ENCODE measurements at regions not wholly inside any gene's neighbourhood (a gene's known extent, or its start where the extent isn't known, plus 50 kb on each side); places are given as distances from the start of the nearest gene placed in this dataset.

DNA sequence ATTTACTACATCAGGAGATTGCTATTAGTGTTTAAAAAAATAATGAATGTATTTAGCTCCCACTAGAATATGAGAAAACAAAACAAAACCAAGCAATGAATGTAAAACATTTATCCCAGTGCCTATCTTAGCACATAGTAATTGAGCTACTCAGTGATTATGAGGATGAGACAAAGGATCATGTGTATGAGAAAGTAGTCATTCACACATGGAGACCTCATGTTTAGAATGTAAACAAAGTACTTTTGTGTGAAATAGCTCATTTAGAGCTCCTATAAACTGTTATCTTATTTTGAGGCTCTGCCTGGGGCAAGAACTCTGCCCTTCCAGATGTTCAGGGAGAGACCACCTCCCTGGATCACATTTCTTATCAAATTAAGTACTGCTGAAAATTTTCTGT lies 236.8 kb downstream of the LRRN1 start:
- Histone ChIP-seq H3K27ac (no peak overlapping the region), H3K9ac (no peak overlapping the region), H3K27me3 (ENCODE audit: insufficient read depth, low read depth) (no peaks in the 10 kb centered on the region), H3K4me3 (IDR thresholded peaks at IDR 0.05; ENCODE audit: insufficient read depth, low read depth, low read length) (no peak overlapping the region), H2AFZ (ENCODE audit: low read depth) (no peak overlapping the region), H3K36me3 (ENCODE audit: insufficient read depth) (no peaks in the 10 kb centered on the region), H3K4me1 (ENCODE audit: low read depth, poor library complexity, severe bottlenecking) (no peaks in the 10 kb centered on the region), H4K20me1 (ENCODE audit: insufficient read depth) (no peaks in the 10 kb centered on the region), H3K79me2 (ENCODE audit: insufficient read depth, low read depth) (no peaks in the 10 kb centered on the region), H3K4me2 (no peak overlapping the region)
- TF ChIP-seq, protein P1, sequence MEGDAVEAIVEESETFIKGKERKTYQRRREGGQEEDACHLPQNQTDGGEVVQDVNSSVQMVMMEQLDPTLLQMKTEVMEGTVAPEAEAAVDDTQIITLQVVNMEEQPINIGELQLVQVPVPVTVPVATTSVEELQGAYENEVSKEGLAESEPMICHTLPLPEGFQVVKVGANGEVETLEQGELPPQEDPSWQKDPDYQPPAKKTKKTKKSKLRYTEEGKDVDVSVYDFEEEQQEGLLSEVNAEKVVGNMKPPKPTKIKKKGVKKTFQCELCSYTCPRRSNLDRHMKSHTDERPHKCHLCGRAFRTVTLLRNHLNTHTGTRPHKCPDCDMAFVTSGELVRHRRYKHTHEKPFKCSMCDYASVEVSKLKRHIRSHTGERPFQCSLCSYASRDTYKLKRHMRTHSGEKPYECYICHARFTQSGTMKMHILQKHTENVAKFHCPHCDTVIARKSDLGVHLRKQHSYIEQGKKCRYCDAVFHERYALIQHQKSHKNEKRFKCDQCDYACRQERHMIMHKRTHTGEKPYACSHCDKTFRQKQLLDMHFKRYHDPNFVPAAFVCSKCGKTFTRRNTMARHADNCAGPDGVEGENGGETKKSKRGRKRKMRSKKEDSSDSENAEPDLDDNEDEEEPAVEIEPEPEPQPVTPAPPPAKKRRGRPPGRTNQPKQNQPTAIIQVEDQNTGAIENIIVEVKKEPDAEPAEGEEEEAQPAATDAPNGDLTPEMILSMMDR (conservative IDR thresholded peaks at IDR 0.05; ENCODE audit: low read depth, low read length), result no peak

DNA sequence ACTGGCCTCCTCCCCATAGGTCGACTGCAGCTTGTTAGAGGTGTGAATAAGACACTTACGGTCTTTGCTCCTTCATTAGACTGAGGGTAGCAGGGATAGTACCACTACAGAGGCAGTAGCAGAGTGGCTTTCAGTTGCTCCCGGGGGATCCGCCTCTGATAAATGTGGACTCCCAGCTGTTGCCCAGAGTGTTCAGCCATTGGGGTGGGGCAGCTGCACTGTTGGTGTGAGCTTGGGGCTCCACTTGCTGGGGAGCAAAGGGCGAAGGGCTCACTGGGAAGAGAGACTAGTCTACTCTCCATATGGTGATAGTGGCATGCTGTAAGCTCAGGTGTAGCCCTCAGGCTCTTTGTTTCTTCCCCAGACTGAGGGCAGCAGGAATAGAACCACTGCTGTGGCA lies 239.1 kb downstream of the LRRN1 start:
- Histone ChIP-seq H3K36me3 (ENCODE audit: insufficient read depth) (no peaks in the 10 kb centered on the region), H4K20me1 (ENCODE audit: insufficient read depth) (no peaks in the 10 kb centered on the region), H2AFZ (ENCODE audit: low read depth) (no peak overlapping the region), H3K27ac (no peak overlapping the region), H3K9ac (no peak overlapping the region), H3K79me2 (ENCODE audit: insufficient read depth, low read depth) (no peaks in the 10 kb centered on the region), H3K27me3 (ENCODE audit: insufficient read depth, low read depth) (no peaks in the 10 kb centered on the region), H3K4me3 (IDR thresholded peaks at IDR 0.05; ENCODE audit: insufficient read depth, low read depth, low read length) (no peak overlapping the region), H3K4me1 (ENCODE audit: low read depth, poor library complexity, severe bottlenecking) (no peaks in the 10 kb centered on the region), H3K4me2 (no peak overlapping the region)
- TF ChIP-seq, protein P1 (conservative IDR thresholded peaks at IDR 0.05; ENCODE audit: low read depth, low read length), result no peak

DNA sequence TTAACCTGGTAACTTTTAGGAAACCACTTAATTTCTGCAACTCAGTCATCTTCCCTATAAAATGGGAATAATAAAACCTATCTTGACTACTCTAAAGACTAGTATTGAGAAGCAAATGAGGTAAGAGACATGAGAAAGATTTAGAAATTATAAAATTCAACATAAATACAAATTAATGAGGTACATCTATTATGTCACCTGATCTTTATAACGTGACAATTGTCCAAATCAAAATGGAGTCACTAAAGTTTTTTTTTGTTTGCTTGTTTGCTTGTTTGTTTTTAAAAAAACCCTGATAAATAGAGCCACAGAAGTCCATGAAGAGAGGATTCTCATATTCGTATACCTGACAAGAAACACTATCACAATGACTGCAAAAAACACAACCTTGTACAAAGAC lies 242.8 kb downstream of the LRRN1 start:
- H3K27me3 ChIP-seq (ENCODE audit: insufficient read depth, low read depth), result no peaks in the 10 kb centered on the region
- H3K79me2 ChIP-seq (ENCODE audit: insufficient read depth, low read depth), result no peaks in the 10 kb centered on the region
- H3K36me3 ChIP-seq (ENCODE audit: insufficient read depth), result no peaks in the 10 kb centered on the region
- H4K20me1 ChIP-seq (ENCODE audit: insufficient read depth), result no peaks in the 10 kb centered on the region
- no peak overlapping the region for H3K27ac ChIP-seq
- no peak overlapping the region for H2AFZ ChIP-seq (ENCODE audit: low read depth)
- H3K4me1 ChIP-seq (ENCODE audit: low read depth, poor library complexity, severe bottlenecking), result no peaks in the 10 kb centered on the region
- no peak overlapping the region for H3K4me2 ChIP-seq
- no peak overlapping the region for H3K4me3 ChIP-seq (IDR thresholded peaks at IDR 0.05; ENCODE audit: insufficient read depth, low read depth, low read length)
- TF ChIP-seq, protein P1 (conservative IDR thresholded peaks at IDR 0.05; ENCODE audit: low read depth, low read length), result no peak
- no peak overlapping the region for H3K9ac ChIP-seq

DNA sequence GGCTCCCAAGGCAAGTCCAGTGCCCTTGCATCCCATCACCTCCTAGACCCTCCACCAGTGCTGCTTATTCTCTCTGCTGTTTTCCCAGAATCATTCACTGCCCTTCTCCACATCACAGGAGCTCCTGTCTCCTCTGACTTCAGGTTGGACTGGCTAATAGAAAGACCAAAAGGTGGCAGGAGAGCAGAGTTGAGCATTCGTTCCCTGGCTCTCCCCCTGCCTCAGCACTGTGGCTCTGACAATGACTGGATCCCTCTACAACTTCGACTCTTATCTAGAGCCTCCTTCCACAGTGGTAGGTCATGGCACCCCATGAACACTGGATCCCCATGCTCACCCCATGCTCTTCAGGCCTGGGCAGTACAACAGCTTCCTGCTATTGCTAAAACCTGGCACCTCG lies 243.6 kb downstream of the LRRN1 start:
- no peak overlapping the region for H3K9ac ChIP-seq
- H3K4me2 ChIP-seq, result no peak overlapping the region
- H3K4me3 ChIP-seq (IDR thresholded peaks at IDR 0.05; ENCODE audit: insufficient read depth, low read depth, low read length), result no peak overlapping the region
- H3K4me1 ChIP-seq (ENCODE audit: low read depth, poor library complexity, severe bottlenecking), result no peaks in the 10 kb centered on the region
- no peaks in the 10 kb centered on the region for H3K79me2 ChIP-seq (ENCODE audit: insufficient read depth, low read depth)
- TF ChIP-seq, protein P1 (conservative IDR thresholded peaks at IDR 0.05; ENCODE audit: low read depth, low read length), result no peak
- no peaks in the 10 kb centered on the region for H4K20me1 ChIP-seq (ENCODE audit: insufficient read depth)
- H3K27me3 ChIP-seq (ENCODE audit: insufficient read depth, low read depth), result no peaks in the 10 kb centered on the region
- no peak overlapping the region for H3K27ac ChIP-seq
- no peaks in the 10 kb centered on the region for H3K36me3 ChIP-seq (ENCODE audit: insufficient read depth)
- H2AFZ ChIP-seq (ENCODE audit: low read depth), result no peak overlapping the region
